Neural progenitor cell (in vitro differentiated cells): ENCODE measurements at regions not wholly inside any gene's neighbourhood (a gene's known extent, or its start where the extent isn't known, plus 50 kb on each side); places are given as distances from the start of the nearest gene placed in this dataset.

Experiments
- DNase-seq: peaks from one replicate; pipeline ENCODE4 v3.0.0-alpha.2; 2016; ENCODE audit warnings: low spot score
- H2AFZ ChIP-seq: fragments of 200-600 bp; sonication (generic); replicated peaks from 2 replicates; pipeline ENCODE4 v1.6.1; 2016; ENCODE audit warnings: antibody characterized with exemption
- H3F3A ChIP-seq: fragments of 200-600 bp; sonication (generic); 2 replicates; pipeline ENCODE4 v1.6.1; 2016; ENCODE audit warnings: antibody characterized with exemption, low read depth
- H3K27ac ChIP-seq: fragments of 200-600 bp; sonication (generic); 2 replicates; pipeline ENCODE4 v1.5.1; 2016; ENCODE audit warnings: mild to moderate bottlenecking
- H3K27me3 ChIP-seq: fragments of 200-600 bp; sonication (generic); 2 replicates; pipeline ENCODE4 v1.6.1; 2016; ENCODE audit warnings: mild to moderate bottlenecking, moderate library complexity
- H3K36me3 ChIP-seq: fragments of 200-600 bp; sonication (generic); 2 replicates; pipeline ENCODE4 v1.5.1; 2016
- H3K4me1 ChIP-seq: fragments of 200-600 bp; sonication (generic); 2 replicates; pipeline ENCODE4 v1.6.1; 2016; ENCODE audit warnings: mixed run types
- H3K4me2 ChIP-seq: fragments of 200-600 bp; sonication (generic); 2 replicates; pipeline ENCODE4 v1.6.1; 2016
- H3K4me3 ChIP-seq: fragments of 200-600 bp; sonication (generic); 2 replicates; pipeline ENCODE4 v1.5.1; 2016
- H3K79me2 ChIP-seq: fragments of 200-600 bp; sonication (generic); 2 replicates; pipeline ENCODE4 v1.6.1; 2016; ENCODE audit warnings: low read depth
- H3K9ac ChIP-seq: fragments of 200-600 bp; sonication (generic); 2 replicates; pipeline ENCODE4 v1.6.1; 2016
- H3K9me3 ChIP-seq: fragments of 200-600 bp; sonication (generic); 2 replicates; pipeline ENCODE4 v1.5.1; 2016; ENCODE audit warnings: low read depth
- H4K20me1 ChIP-seq: fragments of 200-600 bp; sonication (generic); 2 replicates; pipeline ENCODE4 v1.6.1; 2016; ENCODE audit warnings: low read depth
- H3K27ac Mint-ChIP-seq: 3 replicates; pipeline ENCODE4 v1.8.0; 2021; ENCODE audit warnings: mixed read lengths
- H3K27me3 Mint-ChIP-seq: 2 replicates; pipeline ENCODE4 v1.8.0; 2022; ENCODE audit warnings: low read depth, mild to moderate bottlenecking, inconsistent platforms, moderate library complexity, mixed read lengths; ENCODE audit not compliant: insufficient read depth
- H3K36me3 Mint-ChIP-seq: 3 replicates; pipeline ENCODE4 v1.8.0; 2021; ENCODE audit warnings: mixed read lengths
- H3K4me1 Mint-ChIP-seq: 3 replicates; pipeline ENCODE4 v1.8.0; 2021; ENCODE audit warnings: mixed read lengths
- H3K4me3 Mint-ChIP-seq: 3 replicates; pipeline ENCODE4 v1.8.0; 2021; ENCODE audit warnings: mild to moderate bottlenecking, moderate library complexity, mixed read lengths
- H3K9me3 Mint-ChIP-seq: 3 replicates; pipeline ENCODE4 v1.8.0; 2020; ENCODE audit warnings: mixed read lengths
- EZH2 ChIP-seq: fragments of 200-600 bp; sonication (generic); IDR thresholded peaks from 2 replicates; pipeline ENCODE4 v1.6.1; 2017; ENCODE audit warnings: antibody characterized with exemption, mild to moderate bottlenecking, moderate library complexity
- EZH2phosphoT487 ChIP-seq: fragments of 200-600 bp; sonication (generic); IDR thresholded peaks from 2 replicates; pipeline ENCODE4 v1.6.1; 2017; ENCODE audit warnings: antibody characterized with exemption
- TF ChIP-seq, protein P1 (sequence below): fragments of 200-600 bp; sonication (generic); IDR thresholded peaks from 2 replicates; pipeline ENCODE4 v1.5.1; 2017; ENCODE audit warnings: antibody characterized with exemption, mild to moderate bottlenecking

DNA sequence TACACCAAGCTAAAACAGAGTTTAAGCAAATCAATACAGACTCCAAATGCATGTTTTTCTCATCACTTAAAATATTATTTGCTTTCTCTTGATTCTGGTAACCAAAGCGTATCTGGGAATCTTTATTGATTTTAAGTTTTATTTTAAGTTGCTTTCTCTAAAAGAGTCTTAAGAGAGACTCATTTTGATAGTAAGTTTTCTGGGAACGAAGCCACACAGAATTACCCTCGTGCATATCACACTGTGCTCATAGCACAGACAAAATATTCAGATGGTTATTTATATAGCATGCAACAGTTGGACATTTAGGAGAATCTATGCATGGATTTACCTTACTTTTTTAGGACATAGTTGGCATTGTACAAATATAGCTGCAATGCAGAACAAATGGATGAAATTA is 597.5 kb upstream of the NRXN1 start:
- TF ChIP-seq EZH2phosphoT487 (no peak), EZH2 (no peak)
- TF ChIP-seq, protein P1, sequence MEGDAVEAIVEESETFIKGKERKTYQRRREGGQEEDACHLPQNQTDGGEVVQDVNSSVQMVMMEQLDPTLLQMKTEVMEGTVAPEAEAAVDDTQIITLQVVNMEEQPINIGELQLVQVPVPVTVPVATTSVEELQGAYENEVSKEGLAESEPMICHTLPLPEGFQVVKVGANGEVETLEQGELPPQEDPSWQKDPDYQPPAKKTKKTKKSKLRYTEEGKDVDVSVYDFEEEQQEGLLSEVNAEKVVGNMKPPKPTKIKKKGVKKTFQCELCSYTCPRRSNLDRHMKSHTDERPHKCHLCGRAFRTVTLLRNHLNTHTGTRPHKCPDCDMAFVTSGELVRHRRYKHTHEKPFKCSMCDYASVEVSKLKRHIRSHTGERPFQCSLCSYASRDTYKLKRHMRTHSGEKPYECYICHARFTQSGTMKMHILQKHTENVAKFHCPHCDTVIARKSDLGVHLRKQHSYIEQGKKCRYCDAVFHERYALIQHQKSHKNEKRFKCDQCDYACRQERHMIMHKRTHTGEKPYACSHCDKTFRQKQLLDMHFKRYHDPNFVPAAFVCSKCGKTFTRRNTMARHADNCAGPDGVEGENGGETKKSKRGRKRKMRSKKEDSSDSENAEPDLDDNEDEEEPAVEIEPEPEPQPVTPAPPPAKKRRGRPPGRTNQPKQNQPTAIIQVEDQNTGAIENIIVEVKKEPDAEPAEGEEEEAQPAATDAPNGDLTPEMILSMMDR: no peak
- Mint-ChIP-seq H3K4me1 (peaks cover 5% of the 10 kb centered on the region), H3K27me3 (no peaks in the 10 kb centered on the region), H3K9me3 (no peaks in the 10 kb centered on the region), H3K4me3 (no peak overlapping the region), H3K27ac (no peak overlapping the region), H3K36me3 (no peaks in the 10 kb centered on the region)
- no peak overlapping the region for H3K4me3 ChIP-seq
- peaks cover 10% of the 10 kb centered on the region for H3K4me1 ChIP-seq
- H3K27ac ChIP-seq: no peak overlapping the region
- no peaks in the 10 kb centered on the region for H3F3A ChIP-seq
- no peaks in the 10 kb centered on the region for H3K79me2 ChIP-seq
- H4K20me1 ChIP-seq: no peaks in the 10 kb centered on the region
- no peak overlapping the region for H3K4me2 ChIP-seq
- H3K36me3 ChIP-seq: no peaks in the 10 kb centered on the region
- no peak overlapping the region for H3K9ac ChIP-seq
- H2AFZ ChIP-seq: no peak overlapping the region
- no peaks in the 10 kb centered on the region for H3K9me3 ChIP-seq
- H3K27me3 ChIP-seq: no peaks in the 10 kb centered on the region
- no peak for DNase-seq

DNA sequence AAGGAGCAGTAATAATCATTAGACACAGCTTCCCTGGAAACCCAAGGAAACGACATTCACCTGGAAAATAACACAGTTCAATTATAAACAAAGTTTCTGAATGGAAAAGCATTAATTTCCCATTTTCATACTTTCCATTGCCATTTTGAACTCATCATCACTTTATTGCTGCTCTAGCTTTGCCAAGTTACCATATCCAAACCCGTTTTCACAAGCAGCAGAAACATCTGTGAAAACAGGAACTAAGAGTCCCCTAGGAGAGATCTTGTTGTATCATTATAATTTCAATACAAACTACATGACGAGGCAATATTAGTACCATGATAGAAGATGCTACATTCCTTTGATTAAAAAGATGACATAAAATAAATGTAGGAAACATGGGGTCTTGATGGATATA is 597.0 kb upstream of the NRXN1 start:
- Mint-ChIP-seq H3K9me3 (no peaks in the 10 kb centered on the region), H3K27me3 (no peaks in the 10 kb centered on the region), H3K36me3 (no peaks in the 10 kb centered on the region), H3K4me3 (no peak overlapping the region), H3K27ac (no peak overlapping the region), H3K4me1 (peaks cover 5% of the 10 kb centered on the region)
- Histone ChIP-seq H3K4me2 (no peak overlapping the region), H4K20me1 (no peaks in the 10 kb centered on the region), H3K79me2 (no peaks in the 10 kb centered on the region), H3K4me1 (peaks cover 10% of the 10 kb centered on the region), H3K27me3 (no peaks in the 10 kb centered on the region), H3K27ac (no peak overlapping the region), H2AFZ (no peak overlapping the region), H3K9me3 (no peaks in the 10 kb centered on the region), H3K36me3 (no peaks in the 10 kb centered on the region), H3F3A (no peaks in the 10 kb centered on the region), H3K9ac (no peak overlapping the region), H3K4me3 (no peak overlapping the region)
- no peak for DNase-seq
- TF ChIP-seq, protein P1: no peak
- TF ChIP-seq EZH2 (no peak), EZH2phosphoT487 (no peak)

DNA sequence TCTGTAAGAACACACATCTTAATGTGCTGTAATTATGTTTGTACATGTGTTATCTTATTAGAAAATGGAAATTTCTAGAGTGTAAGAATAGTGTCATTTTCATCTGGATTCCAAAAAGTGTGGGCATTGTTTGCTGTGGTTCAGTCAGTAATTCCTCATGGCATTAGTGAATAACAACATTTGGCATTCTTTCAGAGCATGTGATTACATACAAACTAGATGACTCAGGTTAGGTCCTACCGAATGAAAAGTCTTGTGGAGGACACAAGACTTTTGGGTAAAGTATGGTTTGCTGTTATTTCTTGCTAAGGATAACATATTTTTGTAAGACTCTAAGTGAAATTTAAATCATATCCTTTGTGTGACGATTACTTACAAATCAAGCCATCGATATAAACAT is 593.1 kb upstream of the NRXN1 start:
- H3K36me3 ChIP-seq: no peaks in the 10 kb centered on the region
- H3K4me3 ChIP-seq: no peak overlapping the region
- no peaks in the 10 kb centered on the region for H3K36me3 Mint-ChIP-seq
- no peak overlapping the region for H3K27ac ChIP-seq
- no peak overlapping the region for H3K9ac ChIP-seq
- H2AFZ ChIP-seq: no peak overlapping the region
- H3K4me2 ChIP-seq: no peak overlapping the region
- no peaks in the 10 kb centered on the region for H3K9me3 ChIP-seq
- no peak overlapping the region for H3K27ac Mint-ChIP-seq
- TF ChIP-seq EZH2phosphoT487: no peak
- no peak for DNase-seq
- no peaks in the 10 kb centered on the region for H3F3A ChIP-seq
- H3K4me1 Mint-ChIP-seq: no peaks in the 10 kb centered on the region
- H3K9me3 Mint-ChIP-seq: peaks cover 3% of the 10 kb centered on the region
- no peaks in the 10 kb centered on the region for H3K79me2 ChIP-seq
- no peaks in the 10 kb centered on the region for H3K4me1 ChIP-seq
- H3K27me3 ChIP-seq: no peaks in the 10 kb centered on the region
- no peaks in the 10 kb centered on the region for H3K27me3 Mint-ChIP-seq
- H4K20me1 ChIP-seq: no peaks in the 10 kb centered on the region
- H3K4me3 Mint-ChIP-seq: no peak overlapping the region

DNA sequence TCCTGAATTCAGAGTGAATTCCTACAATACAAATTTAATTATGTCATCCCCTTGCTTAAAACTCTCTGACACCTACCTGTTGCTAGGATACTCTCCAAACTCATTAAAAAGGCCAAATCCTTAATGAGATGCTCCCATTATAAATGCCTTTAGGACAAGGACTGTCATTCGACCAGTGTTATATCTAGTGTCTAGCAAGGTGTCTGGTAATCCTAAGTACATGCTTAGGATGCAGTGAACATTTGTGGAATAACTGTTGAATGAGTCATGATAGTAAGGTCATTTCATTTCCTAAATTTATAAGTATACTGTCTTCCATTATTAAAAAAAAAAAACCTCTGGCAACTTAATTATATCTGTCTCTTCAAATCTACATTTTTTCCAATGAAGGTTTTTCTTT is 588.9 kb upstream of the NRXN1 start:
- H3K27me3 ChIP-seq: no peaks in the 10 kb centered on the region
- no peaks in the 10 kb centered on the region for H3F3A ChIP-seq
- Mint-ChIP-seq H3K27me3 (peaks cover 2% of the 10 kb centered on the region), H3K36me3 (no peaks in the 10 kb centered on the region), H3K27ac (no peak overlapping the region), H3K4me3 (no peak overlapping the region), H3K9me3 (peaks cover 6% of the 10 kb centered on the region), H3K4me1 (no peaks in the 10 kb centered on the region)
- H3K4me3 ChIP-seq: no peak overlapping the region
- no peaks in the 10 kb centered on the region for H3K36me3 ChIP-seq
- H3K79me2 ChIP-seq: no peaks in the 10 kb centered on the region
- H4K20me1 ChIP-seq: no peaks in the 10 kb centered on the region
- no peak overlapping the region for H2AFZ ChIP-seq
- H3K4me2 ChIP-seq: no peak overlapping the region
- H3K27ac ChIP-seq: no peak overlapping the region
- no peak overlapping the region for H3K9ac ChIP-seq
- no peaks in the 10 kb centered on the region for H3K4me1 ChIP-seq
- DNase-seq: no peak
- TF ChIP-seq EZH2phosphoT487 (no peak), EZH2 (no peak)
- TF ChIP-seq, protein P1: no peak
- no peaks in the 10 kb centered on the region for H3K9me3 ChIP-seq
